ENCODE measurements at regions not wholly inside any gene's neighbourhood (a gene's known extent, or its start where the extent isn't known, plus 50 kb on each side); places are given as distances from the start of the nearest gene placed in this dataset.
"Not testable (repeated sequence)": the region's sequence is repeated elsewhere in the genome, so short reads cannot be mapped to it uniquely, and the experiment has no call there.

GRCh38 chr14:30063746-30064145 lies 136.1 kb upstream of the PRKD1 start:
- no peak overlapping the region for H3K4me3 Mint-ChIP-seq
- H3K27me3 ChIP-seq = no peaks in the 10 kb centered on the region
- H3K4me2 ChIP-seq = no peak overlapping the region
- no peaks in the 10 kb centered on the region for H3K9me3 Mint-ChIP-seq
- no peaks in the 10 kb centered on the region for H3F3A ChIP-seq (ENCODE audit: low read depth)
- H3K9me3 ChIP-seq (ENCODE audit: low read depth) = no peaks in the 10 kb centered on the region
- H3K4me1 Mint-ChIP-seq = no peaks in the 10 kb centered on the region
- H3K27ac ChIP-seq = no peak overlapping the region
- no peaks in the 10 kb centered on the region for H4K20me1 ChIP-seq (ENCODE audit: low read depth)
- H3K4me1 ChIP-seq = no peaks in the 10 kb centered on the region
- no peaks in the 10 kb centered on the region for H3K79me2 ChIP-seq (ENCODE audit: low read depth)
- DNase-seq (ENCODE audit: low spot score) = no peak
- no peaks in the 10 kb centered on the region for H3K36me3 Mint-ChIP-seq
- no peaks in the 10 kb centered on the region for H3K27me3 Mint-ChIP-seq (ENCODE audit: insufficient read depth, low read depth)
- no peak overlapping the region for H3K27ac Mint-ChIP-seq
- TF ChIP-seq CTCF (IDR thresholded peaks at IDR 0.05) (no peak), EZH2 (IDR thresholded peaks at IDR 0.05) (no peak), EZH2phosphoT487 (IDR thresholded peaks at IDR 0.05) (no peak)
- H3K9ac ChIP-seq = no peak overlapping the region
- H3K36me3 ChIP-seq = no peaks in the 10 kb centered on the region
- no peak overlapping the region for H3K4me3 ChIP-seq
- no peak overlapping the region for H2AFZ ChIP-seq (replicated peaks)

GRCh38 chr14:30064454-30064853 lies 136.8 kb upstream of the PRKD1 start:
- H3K9me3 Mint-ChIP-seq = no peaks in the 10 kb centered on the region

GRCh38 chr14:30069536-30069935 lies 141.9 kb upstream of the PRKD1 start:
- Histone ChIP-seq H3K4me1 (no peaks in the 10 kb centered on the region), H3K27ac (no peak overlapping the region), H2AFZ (replicated peaks) (no peak overlapping the region), H3K79me2 (ENCODE audit: low read depth) (no peaks in the 10 kb centered on the region), H3K9me3 (ENCODE audit: low read depth) (no peaks in the 10 kb centered on the region), H3K36me3 (no peaks in the 10 kb centered on the region), H3F3A (ENCODE audit: low read depth) (no peaks in the 10 kb centered on the region), H4K20me1 (ENCODE audit: low read depth) (no peaks in the 10 kb centered on the region), H3K4me3 (no peak overlapping the region), H3K9ac (no peak overlapping the region), H3K27me3 (no peaks in the 10 kb centered on the region), H3K4me2 (no peak overlapping the region)
- Mint-ChIP-seq H3K27me3 (ENCODE audit: insufficient read depth, low read depth) (no peaks in the 10 kb centered on the region), H3K4me1 (no peaks in the 10 kb centered on the region), H3K4me3 (no peak overlapping the region), H3K9me3 (peaks cover 10% of the 10 kb centered on the region), H3K36me3 (no peaks in the 10 kb centered on the region), H3K27ac (no peak overlapping the region)
- TF ChIP-seq EZH2 (IDR thresholded peaks at IDR 0.05) (no peak), CTCF (IDR thresholded peaks at IDR 0.05) (no peak), EZH2phosphoT487 (IDR thresholded peaks at IDR 0.05) (no peak)
- DNase-seq (ENCODE audit: low spot score) = no peak

More at GRCh38 chr14:30064454-30064853, 136.8 kb upstream of the PRKD1 start:
- H3K4me1 ChIP-seq = no peaks in the 10 kb centered on the region
- H2AFZ ChIP-seq (replicated peaks) = no peak overlapping the region
- Mint-ChIP-seq H3K36me3 (no peaks in the 10 kb centered on the region), H3K27me3 (ENCODE audit: insufficient read depth, low read depth) (no peaks in the 10 kb centered on the region), H3K4me3 (no peak overlapping the region), H3K4me1 (no peaks in the 10 kb centered on the region), H3K27ac (no peak overlapping the region)
- H3K4me3 ChIP-seq = no peak overlapping the region
- no peak for TF ChIP-seq EZH2 (IDR thresholded peaks at IDR 0.05)
- no peak for TF ChIP-seq CTCF (IDR thresholded peaks at IDR 0.05)
- TF ChIP-seq EZH2phosphoT487 (IDR thresholded peaks at IDR 0.05) = no peak
- no peaks in the 10 kb centered on the region for H3K9me3 ChIP-seq (ENCODE audit: low read depth)
- no peak overlapping the region for H3K27ac ChIP-seq
- H3K79me2 ChIP-seq (ENCODE audit: low read depth) = no peaks in the 10 kb centered on the region
- H3K9ac ChIP-seq = no peak overlapping the region
- H3K27me3 ChIP-seq = no peaks in the 10 kb centered on the region
- DNase-seq (ENCODE audit: low spot score) = no peak
- no peaks in the 10 kb centered on the region for H3F3A ChIP-seq (ENCODE audit: low read depth)
- no peak overlapping the region for H3K4me2 ChIP-seq
- H4K20me1 ChIP-seq (ENCODE audit: low read depth) = no peaks in the 10 kb centered on the region
- H3K36me3 ChIP-seq = no peaks in the 10 kb centered on the region

GRCh38 chr14:30072454-30072853 lies 144.8 kb upstream of the PRKD1 start:
- not testable (repeated sequence) for H3K27me3 ChIP-seq; H3K27me3 Mint-ChIP-seq (ENCODE audit: insufficient read depth, low read depth); H3K27ac ChIP-seq; H3K4me1 ChIP-seq; H3K9me3 ChIP-seq (ENCODE audit: low read depth); H3K79me2 ChIP-seq (ENCODE audit: low read depth); H3K36me3 Mint-ChIP-seq; H4K20me1 ChIP-seq (ENCODE audit: low read depth); H3K4me3 ChIP-seq; H3K9ac ChIP-seq; H3F3A ChIP-seq (ENCODE audit: low read depth); H3K27ac Mint-ChIP-seq; H3K36me3 ChIP-seq; H3K4me1 Mint-ChIP-seq; DNase-seq (ENCODE audit: low spot score); H3K4me2 ChIP-seq; H2AFZ ChIP-seq (replicated peaks); H3K4me3 Mint-ChIP-seq
- H3K9me3 Mint-ChIP-seq = peaks cover 10% of the 10 kb centered on the region

Data from neural progenitor cell (in vitro differentiated cells).